Astrocyte (in vitro differentiated cells and primary cell): ENCODE measurements at regions not wholly inside any gene's neighbourhood (a gene's known extent, or its start where the extent isn't known, plus 50 kb on each side); places are given as distances from the start of the nearest gene placed in this dataset.

Experiments used
- DNase-seq: peaks from one replicate; pipeline ENCODE4 v3.0.0-alpha.2; 2010; ENCODE audit warnings: low read depth
- FAIRE-seq: peaks from 2 replicates; lab custom pipeline; 2011; peaks lifted over from hg19 to GRCh38; lab: Jason Lieb, UNC
- H2AFZ ChIP-seq: 2 replicates; pipeline ENCODE4 v1.6.0; 2012; ENCODE audit warnings: low read depth, low read length, inconsistent platforms
- H3K27ac ChIP-seq: 2 replicates; pipeline ENCODE4 v1.5.1; 2011; ENCODE audit warnings: low read depth, low read length, inconsistent platforms
- H3K27me3 ChIP-seq: 2 replicates; pipeline ENCODE4 v1.6.0; 2011; ENCODE audit warnings: low read length, inconsistent platforms; ENCODE audit not compliant: insufficient read depth
- H3K36me3 ChIP-seq: 2 replicates; pipeline ENCODE4 v1.5.1; 2011; ENCODE audit warnings: low read length, inconsistent platforms; ENCODE audit not compliant: insufficient read depth
- H3K4me1 ChIP-seq: 2 replicates; pipeline ENCODE4 v1.5.1; 2011; ENCODE audit warnings: low read length, inconsistent platforms; ENCODE audit not compliant: insufficient read depth
- H3K4me2 ChIP-seq: 2 replicates; pipeline ENCODE4 v1.6.0; 2012; ENCODE audit warnings: low read length, inconsistent platforms
- H3K4me3 ChIP-seq: 2 replicates; pipeline ENCODE4 v1.5.1; 2011; ENCODE audit warnings: low read depth, mild to moderate bottlenecking, low read length, inconsistent platforms; ENCODE audit not compliant: insufficient read depth
- H3K79me2 ChIP-seq: 2 replicates; pipeline ENCODE4 v1.6.0; 2012; ENCODE audit warnings: mild to moderate bottlenecking, low read length, inconsistent platforms; ENCODE audit not compliant: insufficient read depth
- H3K9ac ChIP-seq: 2 replicates; pipeline ENCODE4 v1.6.0; 2012; ENCODE audit warnings: mild to moderate bottlenecking, low read length, inconsistent platforms
- H3K9me3 ChIP-seq: 2 replicates; pipeline ENCODE4 v1.5.1; 2012; ENCODE audit warnings: low read depth, mild to moderate bottlenecking, low read length, inconsistent platforms; ENCODE audit not compliant: insufficient read depth
- H4K20me1 ChIP-seq: 2 replicates; pipeline ENCODE4 v1.6.0; 2012; ENCODE audit warnings: low read length, inconsistent platforms; ENCODE audit not compliant: insufficient read depth
- H3K27ac Mint-ChIP-seq: one replicate; pipeline ENCODE4 v1.8.0; 2021; ENCODE audit warnings: mild to moderate bottlenecking, mixed read lengths; ENCODE audit not compliant: unreplicated experiment
- H3K27me3 Mint-ChIP-seq: one replicate; pipeline ENCODE4 v1.8.0; 2021; ENCODE audit warnings: low read depth, mixed read lengths; ENCODE audit not compliant: unreplicated experiment
- H3K36me3 Mint-ChIP-seq: one replicate; pipeline ENCODE4 v1.8.0; 2021; ENCODE audit warnings: low read depth, mixed read lengths; ENCODE audit not compliant: unreplicated experiment
- H3K4me1 Mint-ChIP-seq: one replicate; pipeline ENCODE4 v1.8.0; 2021; ENCODE audit warnings: low read depth, mixed read lengths; ENCODE audit not compliant: unreplicated experiment
- H3K4me3 Mint-ChIP-seq: one replicate; pipeline ENCODE4 v1.8.0; 2021; ENCODE audit warnings: mild to moderate bottlenecking, moderate library complexity, mixed read lengths; ENCODE audit not compliant: unreplicated experiment
- H3K9me3 Mint-ChIP-seq: one replicate; pipeline ENCODE4 v1.8.0; 2021; ENCODE audit warnings: mild to moderate bottlenecking, mixed read lengths; ENCODE audit not compliant: unreplicated experiment
- CTCF ChIP-seq: IDR thresholded peaks from 2 replicates; pipeline ENCODE4 v1.5.1; 2011; ENCODE audit warnings: low read depth, mild to moderate bottlenecking, inconsistent platforms, low read length, moderate library complexity; ENCODE audit not compliant: insufficient read depth
- EZH2 ChIP-seq: IDR thresholded peaks from 2 replicates; pipeline ENCODE4 v1.6.1; 2012; ENCODE audit warnings: mild to moderate bottlenecking, low read length, inconsistent platforms; ENCODE audit not compliant: insufficient read depth

GRCh38 chr1:228818296-228818695 is 83.0 kb downstream of the RHOU start:
- peaks cover 1% of the 10 kb centered on the region for H3K9me3 Mint-ChIP-seq
- no peak for FAIRE-seq
- H3K36me3 ChIP-seq = no peaks in the 10 kb centered on the region
- H2AFZ ChIP-seq = no peak overlapping the region
- H3K9me3 ChIP-seq = no peaks in the 10 kb centered on the region
- peaks cover 19% of the 10 kb centered on the region for H3K27me3 Mint-ChIP-seq
- no peak overlapping the region for H3K27ac Mint-ChIP-seq
- H3K4me1 Mint-ChIP-seq = no peaks in the 10 kb centered on the region
- H3K36me3 Mint-ChIP-seq = no peaks in the 10 kb centered on the region
- H3K79me2 ChIP-seq = no peaks in the 10 kb centered on the region
- H3K27me3 ChIP-seq = peaks cover 3% of the 10 kb centered on the region
- no peak overlapping the region for H3K4me3 Mint-ChIP-seq
- no peak overlapping the region for H3K4me3 ChIP-seq
- DNase-seq = no peak
- no peaks in the 10 kb centered on the region for H3K4me1 ChIP-seq
- no peak for TF ChIP-seq CTCF
- no peak for TF ChIP-seq EZH2
- no peaks in the 10 kb centered on the region for H4K20me1 ChIP-seq
- H3K9ac ChIP-seq = no peak overlapping the region
- H3K4me2 ChIP-seq = no peak overlapping the region
- no peak overlapping the region for H3K27ac ChIP-seq

DNA sequence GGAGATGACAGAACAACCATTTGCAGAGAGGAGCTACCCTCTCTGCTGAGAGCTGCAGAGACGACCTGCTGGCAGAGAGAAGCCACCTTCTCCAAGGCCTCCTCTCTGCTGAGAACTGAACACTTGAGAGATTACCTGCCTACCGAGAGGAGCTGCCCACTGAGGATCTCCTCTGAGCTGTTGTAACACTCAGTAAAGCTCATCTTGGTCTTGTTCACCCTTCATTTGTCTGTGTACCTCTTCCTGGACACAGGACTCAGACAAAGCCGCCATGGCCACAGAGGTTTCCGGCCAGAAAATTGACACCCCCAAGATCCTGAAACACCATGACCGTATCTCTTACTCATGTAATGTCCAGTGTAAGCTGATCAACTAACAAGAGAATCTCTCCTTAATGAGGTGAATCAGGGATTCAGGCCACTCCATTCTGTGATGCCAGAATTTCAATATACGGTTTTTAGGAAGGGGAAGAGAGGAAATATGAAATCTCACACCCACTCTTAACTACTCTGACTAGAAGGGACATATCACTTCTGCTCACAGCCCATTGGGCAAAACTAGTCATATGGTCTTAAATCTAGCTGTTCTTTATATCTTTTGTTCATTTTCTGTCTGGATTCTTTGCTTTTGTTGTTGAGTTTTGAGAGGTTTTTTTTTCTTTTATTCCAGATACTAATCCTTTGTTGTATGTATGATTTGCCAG is 83.8 kb downstream of the RHOU start:
- no peak overlapping the region for H3K27ac Mint-ChIP-seq
- no peak overlapping the region for H3K4me3 ChIP-seq
- no peaks in the 10 kb centered on the region for H3K4me1 ChIP-seq
- no peak overlapping the region for H2AFZ ChIP-seq
- H3K27me3 ChIP-seq = peaks cover 3% of the 10 kb centered on the region
- no peaks in the 10 kb centered on the region for H3K36me3 Mint-ChIP-seq
- DNase-seq (no peak), FAIRE-seq (no peak)
- H4K20me1 ChIP-seq = no peaks in the 10 kb centered on the region
- no peaks in the 10 kb centered on the region for H3K36me3 ChIP-seq
- no peaks in the 10 kb centered on the region for H3K79me2 ChIP-seq
- peaks cover 19% of the 10 kb centered on the region for H3K27me3 Mint-ChIP-seq
- TF ChIP-seq EZH2 (no peak), CTCF (no peak)
- peaks cover 1% of the 10 kb centered on the region for H3K9me3 Mint-ChIP-seq
- H3K4me1 Mint-ChIP-seq = no peaks in the 10 kb centered on the region
- no peaks in the 10 kb centered on the region for H3K9me3 ChIP-seq
- H3K9ac ChIP-seq = no peak overlapping the region
- H3K4me2 ChIP-seq = no peak overlapping the region
- no peak overlapping the region for H3K4me3 Mint-ChIP-seq
- no peak overlapping the region for H3K27ac ChIP-seq

DNA sequence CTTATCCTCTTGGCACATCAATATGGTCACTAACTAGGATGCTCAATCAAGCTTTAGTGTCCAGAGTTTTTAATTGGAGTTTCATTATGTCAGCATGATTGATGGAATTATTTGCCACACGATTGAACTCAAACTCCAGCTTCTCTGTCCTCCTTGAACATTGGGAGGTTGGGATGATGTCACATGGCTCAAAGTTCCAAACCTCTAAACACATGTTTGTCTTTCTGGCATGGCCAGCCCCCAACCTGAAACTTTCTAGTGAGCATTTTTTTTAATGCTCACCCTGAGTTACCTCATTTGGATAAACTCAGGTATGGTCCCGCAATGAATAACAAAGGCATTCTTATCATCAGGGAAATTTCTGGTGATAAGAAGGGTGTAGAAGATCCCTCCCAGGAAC is 86.0 kb downstream of the RHOU start:
- H3K9me3 ChIP-seq = no peaks in the 10 kb centered on the region
- no peak overlapping the region for H3K4me3 ChIP-seq
- H3K9ac ChIP-seq = no peak overlapping the region
- Mint-ChIP-seq H3K9me3 (peaks cover 1% of the 10 kb centered on the region), H3K4me3 (no peak overlapping the region), H3K4me1 (peaks cover 3% of the 10 kb centered on the region), H3K27me3 (peaks cover 15% of the 10 kb centered on the region), H3K27ac (no peak overlapping the region), H3K36me3 (no peaks in the 10 kb centered on the region)
- H4K20me1 ChIP-seq = no peaks in the 10 kb centered on the region
- FAIRE-seq (no peak), DNase-seq (no peak)
- no peaks in the 10 kb centered on the region for H3K4me1 ChIP-seq
- no peak overlapping the region for H3K4me2 ChIP-seq
- H3K36me3 ChIP-seq = no peaks in the 10 kb centered on the region
- H3K79me2 ChIP-seq = no peaks in the 10 kb centered on the region
- peaks cover 6% of the 10 kb centered on the region for H3K27me3 ChIP-seq
- no peak for TF ChIP-seq EZH2
- H2AFZ ChIP-seq = no peak overlapping the region
- no peak overlapping the region for H3K27ac ChIP-seq
